GM06990 (cell line): ENCODE measurements at regions not wholly inside any gene's neighbourhood (a gene's known extent, or its start where the extent isn't known, plus 50 kb on each side); places are given as distances from the start of the nearest gene placed in this dataset.

Source experiments
- DNase-seq: peaks from one replicate; pipeline ENCODE4 v3.0.0-alpha.2; 2011; ENCODE audit not compliant: insufficient read length; ENCODE audit errors: extremely low read depth
- H3K27me3 ChIP-seq: replicated peaks from 2 replicates; pipeline ENCODE4 v1.6.0; 2011; ENCODE audit warnings: low read length; ENCODE audit not compliant: control insufficient read depth, insufficient read depth
- H3K36me3 ChIP-seq: 2 replicates; pipeline ENCODE4 v1.5.1; 2011; ENCODE audit warnings: low read length; ENCODE audit not compliant: control insufficient read depth, insufficient read depth
- H3K4me3 ChIP-seq: replicated peaks from 2 replicates; pipeline ENCODE4 v1.5.1; 2011; ENCODE audit warnings: low read depth, mild to moderate bottlenecking, control low read depth, low read length
- CTCF ChIP-seq: IDR thresholded peaks from 2 replicates; pipeline ENCODE4 v1.5.1; 2011; ENCODE audit warnings: low read length, control low read depth, mild to moderate bottlenecking, inconsistent platforms; ENCODE audit not compliant: insufficient read depth, poor library complexity, severe bottlenecking

- Histone ChIP-seq H3K27me3 (no peaks in the 10 kb centered on the region), H3K36me3 (no peaks in the 10 kb centered on the region), H3K4me3 (no peak overlapping the region)
- no peak for TF ChIP-seq CTCF
- no peak for DNase-seq
Measured at GRCh38 chr7:73970801-73971229, 57.2 kb upstream of the ELN start.

- no peaks in the 10 kb centered on the region for H3K36me3 ChIP-seq
- peak; percentile 18 for TF ChIP-seq CTCF
- H3K4me3 ChIP-seq, result no peak overlapping the region
- DNase-seq, result no peak
- H3K27me3 ChIP-seq, result no peaks in the 10 kb centered on the region
Measured at GRCh38 chr7:73971322-73971703, 56.7 kb upstream of the ELN start.

- Histone ChIP-seq H3K4me3 (no peak overlapping the region), H3K36me3 (no peaks in the 10 kb centered on the region), H3K27me3 (no peaks in the 10 kb centered on the region)
- DNase-seq, result peak; percentile 34
- peak; percentile 7 for TF ChIP-seq CTCF
Measured at GRCh38 chr7:73971704-73972341, 56.1 kb upstream of the ELN start.

GRCh38 chr7:73972614-73973013 is 55.4 kb upstream of the ELN start:
- H3K4me3 ChIP-seq, result no peak overlapping the region
- H3K27me3 ChIP-seq, result no peaks in the 10 kb centered on the region
- DNase-seq, result no peak
- no peaks in the 10 kb centered on the region for H3K36me3 ChIP-seq
- no peak for TF ChIP-seq CTCF

GRCh38 chr7:73973091-73973490 is 54.9 kb upstream of the ELN start:
- DNase-seq, result no peak

More at GRCh38 chr7:73973091-73973490, 54.9 kb upstream of the ELN start:
- Histone ChIP-seq H3K4me3 (no peak overlapping the region), H3K27me3 (no peaks in the 10 kb centered on the region), H3K36me3 (no peaks in the 10 kb centered on the region)
- no peak for TF ChIP-seq CTCF
